ENCODE measurements at regions not wholly inside any gene's neighbourhood (a gene's known extent, or its start where the extent isn't known, plus 50 kb on each side); places are given as distances from the start of the nearest gene placed in this dataset.
"Not testable (repeated sequence)": the region's sequence is repeated elsewhere in the genome, so short reads cannot be mapped to it uniquely, and the experiment has no call there.

DNA sequence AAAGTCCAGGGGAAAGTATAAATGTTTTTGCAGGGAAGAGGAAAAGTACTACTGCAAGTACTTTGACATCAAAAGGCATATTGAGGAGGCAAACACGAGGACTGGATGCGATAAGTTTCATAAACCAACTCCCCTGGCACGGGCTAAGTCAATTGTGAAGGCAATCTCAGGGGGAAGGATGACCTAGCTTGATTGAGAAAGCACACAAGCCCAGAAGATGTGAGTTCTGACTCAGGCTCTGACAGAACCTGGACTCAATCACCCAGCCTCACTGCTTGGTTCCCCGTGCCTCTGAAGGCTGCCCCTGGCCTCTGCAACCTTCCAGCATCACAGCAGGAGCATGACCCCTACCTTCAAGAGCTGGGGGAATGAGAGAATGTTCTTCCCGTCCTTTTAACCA lies 93.2 kb upstream of the ZNF438 start:
- DNase-seq, result no peak

DNA sequence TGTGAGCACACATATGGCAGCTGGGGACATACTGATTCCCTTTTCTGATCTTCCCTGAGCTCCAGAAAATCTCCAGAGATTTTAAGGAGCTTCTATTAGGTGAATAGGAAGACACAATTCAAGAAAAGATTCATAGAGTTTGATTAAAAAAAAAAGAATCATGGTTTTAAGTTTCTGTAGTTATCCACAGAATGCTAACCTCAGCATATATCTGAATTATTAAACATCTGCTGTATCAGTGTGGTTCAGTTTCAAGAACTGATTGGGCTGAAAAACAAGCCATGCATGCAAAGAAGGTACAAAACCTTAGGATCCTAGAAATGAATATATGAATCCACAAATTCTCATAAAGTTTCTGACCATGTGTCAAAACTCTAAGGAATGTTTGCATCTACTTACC lies 94.1 kb upstream of the ZNF438 start:
- no peak for DNase-seq

DNA sequence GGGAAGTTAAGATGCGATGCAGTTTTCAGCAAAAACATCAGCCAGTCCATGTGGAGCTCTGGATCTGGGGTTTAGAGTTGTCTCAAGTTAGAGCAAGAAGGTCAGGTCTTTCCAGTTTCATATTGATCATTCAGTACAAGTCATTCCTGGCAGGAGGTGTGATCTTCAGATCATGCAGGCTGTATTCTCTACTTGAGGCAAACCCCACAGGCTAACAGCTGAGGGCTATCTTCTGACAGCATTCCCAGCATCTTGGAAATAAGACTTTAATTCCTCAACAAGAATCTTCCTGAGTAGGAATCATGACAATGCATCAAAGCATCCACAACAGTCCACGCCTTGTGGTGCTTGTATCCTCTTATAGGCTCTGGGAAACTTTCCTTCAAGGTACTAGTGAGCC lies 94.9 kb upstream of the ZNF438 start:
- no peak for DNase-seq

DNA sequence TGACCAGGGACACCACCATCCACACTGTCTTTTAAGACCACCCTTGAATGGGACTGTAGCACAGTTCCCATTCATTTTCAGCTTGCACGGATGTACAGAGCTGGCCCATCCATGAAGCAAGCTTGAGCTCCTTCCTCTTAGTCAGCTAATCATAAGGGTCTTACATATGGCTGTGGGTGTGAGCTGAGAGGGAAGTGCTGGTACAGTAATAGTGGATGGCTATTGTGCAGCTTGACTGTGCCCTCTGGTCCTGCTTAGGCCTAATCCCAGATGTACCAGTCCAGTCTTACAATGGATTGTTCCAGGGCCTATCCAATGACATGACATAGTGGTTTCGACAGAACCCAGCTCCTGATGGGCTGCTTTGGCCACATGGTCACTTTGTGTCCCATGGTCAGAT lies 96.9 kb upstream of the ZNF438 start:
- no peak for DNase-seq

DNA sequence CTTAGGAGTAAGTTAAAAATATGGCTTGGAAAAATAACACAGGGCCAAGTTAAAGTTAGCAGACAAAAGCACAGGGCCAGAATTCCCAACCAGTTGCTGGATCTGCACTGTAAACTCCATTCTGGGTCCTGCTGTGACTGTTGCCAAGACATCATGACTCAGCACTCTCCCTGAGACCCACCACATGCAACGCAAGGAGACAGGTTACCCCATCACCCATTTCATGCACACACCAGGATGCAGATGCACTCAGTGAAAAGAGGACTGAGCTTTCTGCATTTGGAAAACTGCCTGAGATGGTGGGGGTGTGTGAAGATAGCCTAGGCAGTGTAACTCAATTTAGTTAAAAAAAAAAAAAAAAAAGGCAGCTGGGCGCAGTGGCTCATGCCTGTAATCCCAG lies 97.6 kb upstream of the ZNF438 start:
- no peak for DNase-seq

DNA sequence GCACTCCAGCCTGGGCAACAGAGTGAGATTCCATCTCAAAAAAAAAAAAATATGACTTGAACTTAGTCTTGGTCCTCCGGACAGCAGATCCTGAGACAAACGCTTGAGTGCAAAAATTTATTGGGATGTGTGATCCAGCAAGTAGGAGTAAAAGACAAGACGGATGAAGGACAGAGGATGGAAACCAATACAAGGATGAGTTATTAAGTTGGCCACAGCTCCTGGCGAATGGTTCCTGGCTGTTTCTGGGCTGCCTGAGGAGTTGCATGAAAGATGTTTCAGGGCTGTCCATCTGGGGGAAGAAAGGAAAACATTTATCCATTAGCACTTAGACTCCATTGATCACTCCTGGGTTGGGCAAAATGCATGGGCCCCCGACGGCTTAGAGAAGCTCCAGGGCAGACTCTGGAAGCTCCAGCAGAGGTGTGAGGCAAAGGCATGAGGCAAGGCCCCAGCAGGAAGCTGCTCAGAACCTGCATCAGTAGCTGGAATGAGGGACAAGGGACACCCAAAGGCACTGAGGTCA lies 98.3 kb upstream of the ZNF438 start:
- DNase-seq, result no peak

DNA sequence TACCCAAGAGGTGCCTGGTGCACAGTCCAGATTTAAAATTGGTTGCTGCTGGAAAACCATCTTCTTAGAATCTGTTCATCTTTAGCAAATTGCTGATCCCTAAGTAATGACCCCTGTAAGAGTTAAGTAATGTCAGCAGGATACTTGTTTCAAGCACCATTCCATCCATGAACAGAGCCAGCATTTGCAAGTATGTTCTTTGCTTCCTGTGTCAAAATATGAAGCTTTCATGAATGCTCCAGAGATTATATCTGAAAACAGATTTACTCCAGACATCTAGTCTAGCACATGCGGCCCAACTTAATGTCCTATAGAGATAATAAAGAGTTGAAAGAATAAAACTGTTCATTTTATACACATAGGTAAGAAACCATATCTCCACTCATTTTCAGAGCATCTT lies 98.7 kb upstream of the ZNF438 start:
- DNase-seq, result no peak

DNA sequence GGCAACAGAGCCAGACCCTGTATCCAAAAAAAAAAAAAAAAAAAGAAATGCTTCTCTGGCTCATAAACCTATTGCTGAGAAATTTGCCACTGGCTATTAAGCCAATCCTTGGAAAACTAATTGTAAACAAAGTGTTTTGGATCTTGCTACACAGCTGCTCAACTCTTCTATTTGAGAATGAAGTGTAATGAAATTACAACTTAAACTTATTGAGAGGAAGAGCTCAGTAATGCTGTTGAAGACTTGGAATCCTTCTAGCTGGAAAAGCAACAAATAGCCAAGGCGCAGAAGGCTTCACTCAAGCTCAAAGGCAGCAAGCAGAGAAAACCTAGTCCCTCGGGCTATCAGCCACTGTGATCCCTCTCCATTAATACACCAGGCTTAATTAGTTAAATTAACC lies 99.6 kb upstream of the ZNF438 start:
- DNase-seq, result no peak

DNA sequence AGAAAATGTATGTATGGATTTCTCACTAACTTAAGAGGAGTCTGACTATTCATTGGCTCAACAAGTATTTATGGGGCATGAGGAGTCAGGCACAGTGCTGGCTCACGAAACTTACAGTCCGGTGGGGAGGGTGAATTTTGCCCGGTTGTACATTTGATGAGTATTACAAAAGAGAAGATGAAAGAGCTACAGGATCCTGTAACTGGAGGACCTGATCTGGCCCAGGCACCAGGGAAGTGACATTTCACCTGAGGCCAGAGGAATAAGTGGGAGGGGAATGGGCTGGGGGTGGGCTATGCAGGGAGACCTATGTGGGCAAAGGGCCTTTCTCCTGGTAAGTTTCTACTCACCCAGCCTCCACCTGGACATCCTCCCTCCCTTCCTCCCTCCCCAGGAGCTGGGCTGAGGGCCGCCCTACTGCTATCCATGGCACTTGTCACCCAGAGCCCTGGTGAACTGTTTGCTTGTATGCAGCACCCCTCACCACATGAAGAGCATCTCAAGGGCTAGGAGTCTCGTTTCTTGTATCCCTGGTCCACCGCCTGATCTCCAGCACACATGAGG lies 101.1 kb upstream of the ZNF438 start:
- no peak for DNase-seq

DNA sequence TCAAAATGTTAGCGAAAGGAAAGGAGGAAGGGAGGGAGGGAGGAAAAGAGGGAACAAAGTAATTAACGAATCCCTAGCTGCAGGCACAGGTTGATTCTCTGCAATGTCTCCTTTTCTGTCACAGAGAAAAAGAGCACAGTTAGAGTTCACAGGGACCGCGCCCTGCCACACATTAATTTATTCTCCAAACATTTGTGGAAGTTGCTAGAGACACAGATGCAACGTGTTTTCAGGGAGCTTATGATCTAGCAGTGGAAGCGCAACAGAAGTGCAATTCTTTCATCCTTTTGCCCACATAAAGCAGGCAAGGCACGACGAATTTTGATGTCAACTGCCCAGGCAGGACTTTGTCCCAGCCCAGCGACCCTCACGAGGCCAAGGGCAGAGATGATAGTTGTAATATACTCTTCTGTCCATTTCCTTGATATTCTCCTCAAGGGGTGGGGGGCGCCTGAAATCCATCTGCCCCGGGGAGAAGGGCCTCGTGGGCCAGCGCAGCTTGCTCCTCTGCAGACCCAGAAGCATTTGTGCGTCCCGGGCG lies 101.7 kb upstream of the ZNF438 start:
- DNase-seq, result no peak

DNA sequence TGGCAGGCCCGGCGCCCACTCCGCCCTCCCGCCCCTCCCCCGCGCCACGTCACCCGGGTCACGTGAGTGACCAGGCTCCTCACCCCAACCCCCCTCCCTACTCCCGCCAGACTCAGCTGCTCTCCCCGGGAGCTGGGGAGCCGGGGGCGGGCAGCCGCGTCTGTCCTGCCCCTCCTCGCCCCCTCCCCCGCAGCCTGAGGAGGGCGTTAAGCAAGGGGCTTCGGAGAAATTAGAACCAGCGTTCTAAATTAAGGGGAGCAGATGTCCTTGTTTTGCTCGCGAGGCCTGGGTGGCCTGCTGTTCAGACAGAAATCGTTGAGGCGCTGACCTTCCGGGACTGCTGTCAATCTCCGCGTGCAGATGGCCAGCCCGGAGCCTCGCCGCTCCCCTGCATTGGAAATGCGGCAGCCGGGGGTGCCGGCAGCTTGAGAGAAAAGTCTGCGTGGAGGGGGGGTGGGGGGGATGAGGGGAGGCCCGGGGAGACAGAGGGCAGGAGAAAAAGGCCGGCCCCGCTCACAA lies 102.2 kb upstream of the ZNF438 start:
- DNase-seq, result peak; percentile 45

DNA sequence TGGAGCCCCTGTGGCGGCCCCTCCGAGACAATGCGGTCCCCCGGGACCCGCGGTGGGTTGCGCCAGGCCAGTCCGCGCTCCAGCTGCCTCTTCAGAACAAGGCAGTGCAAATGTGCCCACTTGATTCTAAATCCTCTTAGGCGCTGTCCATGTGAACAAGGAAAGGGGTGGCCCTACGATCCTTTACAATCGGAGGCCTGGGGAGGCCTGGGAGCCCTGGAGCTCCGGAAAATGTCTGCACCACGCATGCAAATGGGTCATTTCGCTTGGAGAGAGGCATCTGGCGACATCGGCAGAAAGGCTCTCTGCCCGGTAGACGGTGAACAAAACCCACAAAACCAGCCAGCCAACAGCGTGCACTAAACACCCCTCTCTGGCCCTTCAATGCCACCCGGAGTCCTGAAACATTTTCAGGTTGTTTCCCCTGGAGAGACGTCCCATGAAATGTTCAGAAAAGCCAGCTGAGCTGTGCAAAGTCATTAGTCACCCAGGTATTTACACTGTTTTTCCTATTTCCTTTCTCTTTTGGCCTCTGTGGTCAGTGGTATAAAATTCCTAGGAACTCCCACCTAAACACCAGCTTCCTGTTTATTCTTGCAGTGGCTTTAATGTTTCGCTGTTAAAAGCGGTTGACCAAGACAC lies 102.8 kb upstream of the ZNF438 start:
- peak; percentile 28 for DNase-seq

DNA sequence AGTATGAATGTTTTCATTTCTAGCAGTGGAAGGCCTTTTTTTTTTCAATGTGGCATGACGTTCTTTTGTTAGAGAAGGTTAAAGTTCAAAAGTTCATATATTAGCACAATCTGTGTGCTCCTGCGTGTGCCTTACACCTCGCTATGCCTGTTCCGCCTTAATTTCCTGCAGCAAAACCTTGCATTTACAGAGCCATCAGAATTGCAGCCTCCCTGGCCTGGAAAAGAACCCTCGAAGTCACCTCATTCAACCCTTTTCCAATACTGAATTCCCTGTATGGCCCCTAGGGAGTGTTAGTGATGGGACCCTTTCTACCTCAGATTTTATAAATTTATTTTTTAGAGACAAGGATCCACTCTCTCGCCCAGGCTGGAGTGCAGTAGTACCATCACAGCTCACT lies 103.5 kb upstream of the ZNF438 start:
- no peak for DNase-seq

DNA sequence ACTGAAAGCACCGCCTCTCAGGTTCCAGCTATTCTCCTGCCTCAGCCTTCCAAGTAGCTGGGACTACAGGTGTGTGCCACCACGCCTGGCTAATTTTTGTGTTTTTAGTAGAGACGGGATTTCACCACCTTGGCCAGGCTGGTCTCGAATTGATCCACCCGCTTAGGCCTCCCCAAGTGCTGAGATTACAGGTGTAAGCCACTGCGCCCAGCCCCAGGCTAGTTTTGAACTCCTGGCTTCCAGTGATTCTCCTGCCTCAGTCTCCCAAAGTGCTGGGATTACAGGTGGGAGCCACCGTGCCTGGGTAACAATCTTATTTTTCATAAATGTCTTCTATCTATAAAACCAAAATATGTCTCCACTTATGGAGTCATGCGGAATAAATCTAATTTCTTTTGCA lies 104.1 kb upstream of the ZNF438 start:
- DNase-seq, result not testable (repeated sequence)

DNA sequence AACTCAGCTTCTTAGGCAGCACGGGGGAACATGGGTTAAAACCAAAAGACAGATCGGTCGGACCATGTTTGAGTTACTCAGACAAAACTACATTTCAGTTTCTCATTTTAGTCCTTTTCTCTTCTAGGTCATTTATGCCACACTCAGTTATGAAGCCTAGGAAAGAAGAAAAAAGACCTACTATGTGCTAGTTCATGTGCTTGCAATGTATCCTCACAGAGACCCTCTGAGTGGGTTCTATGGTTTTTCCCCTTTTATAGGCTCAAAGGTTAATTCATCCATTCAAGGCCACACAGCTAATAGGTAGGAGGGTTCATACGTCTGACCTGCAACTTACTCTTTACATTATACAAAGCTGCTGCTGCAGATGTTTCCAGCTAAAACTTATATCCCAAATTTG lies 104.7 kb upstream of the ZNF438 start:
- DNase-seq, result no peak

DNA sequence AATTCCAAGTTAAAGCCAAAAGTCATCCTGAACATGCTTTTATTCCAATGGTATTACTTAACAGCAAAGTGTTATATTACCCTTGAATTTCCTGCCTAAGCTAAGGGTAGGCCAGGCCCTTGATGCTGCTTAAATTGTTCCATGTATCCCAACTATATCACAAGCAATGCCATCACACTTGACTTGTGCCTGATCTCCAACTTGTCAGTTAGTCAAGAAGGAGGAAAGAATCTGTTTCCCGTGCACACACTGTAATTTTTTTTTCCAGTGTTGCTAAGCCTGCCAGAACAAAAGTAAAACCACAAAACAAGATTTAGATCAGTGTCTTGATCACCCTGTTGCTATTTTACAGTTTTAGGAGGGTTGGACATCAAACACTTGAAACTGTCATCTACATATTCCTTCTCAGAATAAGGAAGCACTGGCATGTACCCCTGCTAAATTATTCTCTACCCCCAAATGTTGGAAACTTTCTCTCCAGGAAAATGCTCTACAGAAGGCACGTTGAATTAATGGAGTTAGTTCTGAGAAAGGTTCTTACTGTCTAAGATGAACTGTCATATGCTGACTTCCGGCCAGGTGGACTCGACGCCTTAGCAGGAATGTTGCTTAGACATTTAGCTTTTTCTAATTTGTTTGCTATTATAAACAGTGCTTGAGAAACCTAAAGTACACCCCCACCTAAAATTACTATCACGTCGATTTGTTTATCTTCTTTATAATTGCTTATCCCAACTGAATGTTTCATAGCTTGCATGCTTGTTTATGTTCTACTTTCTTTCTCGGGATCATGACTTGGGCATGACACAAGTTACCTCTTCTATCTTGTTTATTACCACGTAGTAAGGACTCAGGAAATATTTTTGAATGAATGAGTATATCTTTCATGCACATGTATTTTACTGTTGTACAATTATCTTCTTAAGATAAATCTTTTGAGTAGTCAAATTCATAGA lies 105.5 kb upstream of the ZNF438 start:
- DNase-seq, result no peak

DNA sequence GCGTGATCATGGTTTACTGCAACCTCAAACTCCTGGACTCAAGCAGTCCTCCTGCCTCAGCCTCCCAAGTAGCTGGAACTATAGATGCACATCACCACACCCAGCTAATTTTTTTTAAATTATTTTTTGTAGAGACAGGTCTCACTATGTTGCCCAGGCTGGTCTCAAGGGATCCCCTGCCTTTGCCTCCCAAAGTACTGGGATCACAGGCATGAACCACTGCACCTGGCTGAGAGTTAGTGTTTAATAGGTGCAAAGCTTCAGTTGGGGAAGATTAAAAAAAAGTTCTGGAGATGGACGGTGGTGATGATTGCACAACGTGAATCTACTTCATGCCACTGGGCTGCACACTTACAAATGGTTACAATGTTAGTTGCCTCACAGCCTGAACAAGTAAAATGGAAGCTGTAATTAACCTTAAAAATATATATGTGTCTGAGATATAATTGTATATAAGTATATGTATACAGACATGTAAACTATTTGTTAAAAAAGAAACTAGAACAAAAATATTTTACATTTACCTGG lies 106.4 kb upstream of the ZNF438 start:
- DNase-seq, result no peak

DNA sequence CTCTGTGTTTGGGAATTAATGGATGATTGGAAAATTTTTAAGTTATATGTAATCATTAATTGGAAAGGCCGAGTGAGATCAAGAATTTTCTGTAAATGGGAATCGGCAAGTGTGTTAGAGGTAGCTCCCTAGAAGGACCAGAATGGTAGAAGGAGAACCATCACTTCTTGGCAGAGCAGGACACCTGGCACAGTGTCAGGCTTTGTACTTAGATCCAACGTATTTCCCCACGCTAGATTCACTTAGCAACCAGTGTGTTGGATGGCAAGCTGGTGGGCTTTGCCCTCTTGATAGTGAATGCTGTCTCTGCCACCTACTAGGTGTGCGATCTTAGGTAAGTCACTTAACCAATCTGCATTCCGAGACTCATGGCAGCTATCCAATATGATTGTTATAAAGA lies 107.8 kb upstream of the ZNF438 start:
- no peak for DNase-seq

DNA sequence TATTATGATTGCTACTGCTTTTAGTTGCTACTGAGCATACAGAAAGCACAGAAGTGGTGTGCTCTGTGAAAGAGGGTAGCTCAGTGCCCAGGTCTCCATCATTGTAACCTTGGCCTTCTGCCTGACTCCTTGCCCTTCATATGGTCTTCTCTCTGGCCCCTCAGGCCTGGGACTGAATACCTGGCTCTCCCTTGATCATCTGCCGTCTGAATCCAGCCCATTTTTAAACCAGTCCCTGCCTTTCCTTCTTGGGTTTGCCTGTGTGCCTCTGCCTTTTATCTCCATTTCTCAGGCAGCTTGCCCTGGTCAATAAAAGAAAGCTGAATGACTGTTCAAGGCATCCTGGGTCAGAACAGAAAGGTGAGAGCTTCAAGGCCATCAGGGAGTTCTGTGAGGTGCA lies 109.1 kb upstream of the ZNF438 start:
- DNase-seq, result no peak

DNA sequence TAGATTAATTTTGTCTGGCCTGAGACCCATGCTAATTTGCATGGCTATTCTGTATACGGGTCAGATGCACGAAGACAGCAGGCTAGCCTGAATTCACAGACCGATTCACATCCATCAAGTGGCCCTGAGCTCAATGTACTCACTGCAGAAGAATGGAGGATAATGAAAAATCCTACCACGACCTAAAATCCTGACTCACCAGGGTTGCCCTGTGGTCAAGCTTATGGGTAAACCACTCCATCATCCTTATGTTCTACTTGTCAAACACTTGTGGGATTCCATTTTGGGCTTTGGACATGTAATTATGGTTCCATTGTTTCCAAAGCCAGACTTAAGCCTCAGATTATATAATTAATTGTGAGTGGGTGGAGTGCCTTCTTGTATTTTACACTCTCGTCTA lies 110.4 kb upstream of the ZNF438 start:
- DNase-seq, result no peak

DNA sequence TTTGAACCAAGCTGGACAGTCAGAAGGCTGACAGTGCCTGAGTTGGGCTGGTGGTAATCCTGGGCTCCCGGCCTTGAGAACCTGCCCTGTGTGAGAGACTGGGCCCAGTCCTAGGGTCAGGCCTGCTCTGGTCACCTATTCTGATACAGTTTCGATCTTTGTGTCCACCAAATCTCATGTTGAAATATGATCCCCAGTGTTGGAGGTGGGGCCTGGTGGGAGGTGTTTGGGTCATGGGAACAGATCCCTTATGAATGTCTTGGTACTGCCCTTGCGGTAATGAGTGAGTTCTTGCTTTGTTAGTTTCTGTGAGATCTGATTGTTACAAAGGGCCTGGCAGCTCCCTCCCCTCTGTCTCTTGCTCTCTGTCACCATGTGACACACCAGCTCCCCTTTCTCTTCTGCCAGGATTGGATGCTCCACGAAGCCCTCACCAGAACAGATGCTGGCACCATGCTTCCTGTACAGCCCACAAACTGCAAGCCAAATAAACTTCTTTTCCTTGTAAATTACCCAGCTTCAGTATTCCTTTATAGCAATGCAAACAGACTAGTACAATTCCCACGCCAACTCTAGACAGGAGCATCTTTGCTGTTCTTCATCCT lies 111.8 kb upstream of the ZNF438 start:
- DNase-seq, result no peak

DNA sequence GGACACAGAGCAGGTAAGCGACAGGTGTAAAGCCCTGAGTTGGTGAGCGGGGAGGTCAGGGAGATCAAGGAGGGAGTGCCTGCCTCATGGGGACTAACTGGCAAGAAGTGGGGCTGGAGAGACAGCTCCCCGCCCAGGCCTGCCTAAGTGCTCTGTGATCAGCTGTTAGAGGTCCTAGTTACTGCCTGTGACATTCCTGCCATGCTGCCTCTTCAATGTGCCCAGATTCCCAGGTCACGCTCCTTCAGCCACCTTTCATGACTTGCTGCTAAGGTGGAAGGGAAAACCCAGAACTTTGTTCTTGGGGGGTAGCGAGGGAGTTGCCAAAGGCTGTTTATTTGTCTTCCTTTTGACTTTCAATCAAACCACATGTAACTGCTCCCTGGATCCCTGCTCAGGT lies 114.3 kb upstream of the ZNF438 start:
- DNase-seq, result no peak
